ENCODE measurements at regions not wholly inside any gene's neighbourhood (a gene's known extent, or its start where the extent isn't known, plus 50 kb on each side); places are given as distances from the start of the nearest gene placed in this dataset.

GRCh38 chr4:173929921-173930320, 353.5 kb downstream of the FBXO8 start:
- TF ChIP-seq CTCF (IDR thresholded peaks at IDR 0.05) (no peak), POLR2A (IDR thresholded peaks at IDR 0.05) (no peak)

All from body of pancreas (tissue), 4 donors.